ENCODE measurements at regions not wholly inside any gene's neighbourhood (a gene's known extent, or its start where the extent isn't known, plus 50 kb on each side); places are given as distances from the start of the nearest gene placed in this dataset.
"Not testable (repeated sequence)": the region's sequence is repeated elsewhere in the genome, so short reads cannot be mapped to it uniquely, and the experiment has no call there.

DNA sequence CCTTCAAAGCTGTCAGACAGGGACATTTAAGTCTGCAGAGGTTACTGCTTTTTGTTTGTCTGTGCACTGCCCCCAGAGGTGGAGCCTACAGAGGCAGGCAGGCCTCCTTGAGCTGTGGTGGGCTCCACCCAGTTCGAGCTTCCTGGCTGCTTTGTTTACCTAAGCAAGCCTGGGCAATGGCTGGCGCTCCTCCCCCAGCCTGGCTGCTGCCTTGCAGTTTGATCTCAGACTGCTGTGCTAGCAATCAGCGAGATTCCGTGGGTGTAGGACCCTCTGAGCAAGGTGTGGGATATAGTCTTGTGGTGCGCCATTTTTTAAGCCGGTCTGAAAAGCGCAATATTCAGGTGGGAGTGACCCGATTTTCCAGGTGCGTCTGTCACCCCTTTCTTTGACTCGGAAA is 166.4 kb downstream of the SHCBP1 start:
- TF ChIP-seq, protein P1, sequence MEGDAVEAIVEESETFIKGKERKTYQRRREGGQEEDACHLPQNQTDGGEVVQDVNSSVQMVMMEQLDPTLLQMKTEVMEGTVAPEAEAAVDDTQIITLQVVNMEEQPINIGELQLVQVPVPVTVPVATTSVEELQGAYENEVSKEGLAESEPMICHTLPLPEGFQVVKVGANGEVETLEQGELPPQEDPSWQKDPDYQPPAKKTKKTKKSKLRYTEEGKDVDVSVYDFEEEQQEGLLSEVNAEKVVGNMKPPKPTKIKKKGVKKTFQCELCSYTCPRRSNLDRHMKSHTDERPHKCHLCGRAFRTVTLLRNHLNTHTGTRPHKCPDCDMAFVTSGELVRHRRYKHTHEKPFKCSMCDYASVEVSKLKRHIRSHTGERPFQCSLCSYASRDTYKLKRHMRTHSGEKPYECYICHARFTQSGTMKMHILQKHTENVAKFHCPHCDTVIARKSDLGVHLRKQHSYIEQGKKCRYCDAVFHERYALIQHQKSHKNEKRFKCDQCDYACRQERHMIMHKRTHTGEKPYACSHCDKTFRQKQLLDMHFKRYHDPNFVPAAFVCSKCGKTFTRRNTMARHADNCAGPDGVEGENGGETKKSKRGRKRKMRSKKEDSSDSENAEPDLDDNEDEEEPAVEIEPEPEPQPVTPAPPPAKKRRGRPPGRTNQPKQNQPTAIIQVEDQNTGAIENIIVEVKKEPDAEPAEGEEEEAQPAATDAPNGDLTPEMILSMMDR (IDR thresholded peaks at IDR 0.05; ENCODE audit: extremely low read depth in 1 of 2, insufficient read depth in 1 of 2, low read depth in 1 of 2, low read length in 2 of 2) = not testable (repeated sequence)
- TF ChIP-seq EZH2 (IDR thresholded peaks at IDR 0.05; ENCODE audit: borderline replicate concordance, low read depth, low read length, severe bottlenecking); POLR2A (IDR thresholded peaks at IDR 0.05; ENCODE audit: low read depth, low read length); POLR2AphosphoS5 (IDR thresholded peaks at IDR 0.05; ENCODE audit: insufficient read depth, low read depth, low read length); GATA2 (IDR thresholded peaks at IDR 0.05; ENCODE audit: insufficient read depth, insufficient read length, low read depth, low read length); MYC (IDR thresholded peaks at IDR 0.05; ENCODE audit: low read depth, low read length); FOS (IDR thresholded peaks at IDR 0.05; ENCODE audit: borderline replicate concordance, insufficient read depth, low read length); MAX (IDR thresholded peaks at IDR 0.05; ENCODE audit: insufficient read depth, insufficient read length): not testable (repeated sequence)
